Endothelial cell of umbilical vein (primary cell): ENCODE measurements at regions not wholly inside any gene's neighbourhood (a gene's known extent, or its start where the extent isn't known, plus 50 kb on each side); places are given as distances from the start of the nearest gene placed in this dataset.

Source experiments
- BruUV-seq: library from RNA; stranded (reverse); fragments of 400-500 nt; replicated peaks from 2 replicates; lab custom pipeline; 2021; lab: Mats Ljungman, UMichigan
- CTCF ChIA-PET: fragments of 300-600, 350-600 bp; sonication (Branson Sonifier 250); formaldehyde crosslinking; loops from one replicate; lab custom pipeline; 2021; ENCODE audit warnings: antibody characterized with exemption, inconsistent platforms; lab: Charles Lee
- POLR2A ChIA-PET: fragments of 300-600, 350-600 bp; sonication (Branson Sonifier 250); formaldehyde crosslinking; loops from one replicate; lab custom pipeline; 2021; ENCODE audit warnings: antibody characterized with exemption, inconsistent platforms; lab: Charles Lee
- DNase-seq: peaks from one replicate; pipeline ENCODE4 v3.0.0-alpha.2; 2011; ENCODE audit warnings: low read depth, low spot score
- FAIRE-seq: peaks from 2 replicates; lab custom pipeline; 2011; peaks lifted over from hg19 to GRCh38; lab: Jason Lieb, UNC
- H2AFZ ChIP-seq: 2 replicates; pipeline ENCODE4 v1.6.0; 2012; ENCODE audit warnings: low read depth, low read length, control low read depth, inconsistent platforms
- H3K27ac ChIP-seq: 2 replicates; pipeline ENCODE4 v1.5.1; 2011; ENCODE audit warnings: low read depth, mild to moderate bottlenecking, control low read depth, low read length, moderate library complexity; ENCODE audit not compliant: insufficient read depth
- H3K27me3 ChIP-seq, 2 experiments: 2 replicates each; pipeline versions ENCODE4 v1.6.0 to v1.6.1; 2011; ENCODE audit warnings: low read length in 2 of 2, mixed read lengths in 1 of 2; ENCODE audit not compliant: control insufficient read depth in 2 of 2, insufficient read depth in 2 of 2
- H3K36me3 ChIP-seq, 2 experiments: 2 replicates in 1 of 2; 3 replicates in 1 of 2; pipeline ENCODE4 v1.5.1; 2011; ENCODE audit warnings: low read length in 2 of 2, mild to moderate bottlenecking in 1 of 2, moderate library complexity in 1 of 2; ENCODE audit not compliant: control insufficient read depth in 2 of 2, insufficient read depth in 2 of 2; ENCODE audit errors: extremely low read depth in 1 of 2
- H3K4me1 ChIP-seq: 3 replicates; pipeline ENCODE4 v1.5.1; 2011; ENCODE audit warnings: mild to moderate bottlenecking, low read length; ENCODE audit not compliant: control insufficient read depth, insufficient read depth; ENCODE audit errors: extremely low read depth
- H3K4me2 ChIP-seq: 2 replicates; pipeline ENCODE4 v1.6.1; 2011; ENCODE audit warnings: low read length, control low read depth, mixed read lengths; ENCODE audit not compliant: insufficient read depth
- H3K4me3 ChIP-seq, 3 experiments: fragments of 200-600 bp in 1 of 3; sonication (generic), shearing (Covaris generic) in 1 of 3; replicated peaks in 1 of 3; 2 replicates each; pipeline ENCODE4 v1.5.1; 2011 to 2016; ENCODE audit warnings: control low read depth in 3 of 3, low read length in 3 of 3, mild to moderate bottlenecking in 2 of 3, inconsistent platforms in 1 of 3, low read depth in 1 of 3, moderate library complexity in 1 of 3; ENCODE audit not compliant: insufficient read depth in 1 of 3
- H3K79me2 ChIP-seq: 2 replicates; pipeline ENCODE4 v1.6.0; 2012; ENCODE audit warnings: low read length, inconsistent platforms; ENCODE audit not compliant: control insufficient read depth, insufficient read depth
- H3K9ac ChIP-seq: replicated peaks from 2 replicates; pipeline ENCODE3; 2011; ENCODE audit warnings: low read length, control low read depth; ENCODE audit not compliant: insufficient read depth; ENCODE audit errors: extremely low read depth
- H3K9me1 ChIP-seq: replicated peaks from 3 replicates; pipeline ENCODE4 v1.6.0; 2011; ENCODE audit warnings: mild to moderate bottlenecking, low read length; ENCODE audit not compliant: control insufficient read depth, insufficient read depth; ENCODE audit errors: extremely low read depth
- H3K9me3 ChIP-seq: replicated peaks from 2 replicates; pipeline ENCODE4 v1.5.1; 2012; ENCODE audit warnings: low read length, inconsistent platforms; ENCODE audit not compliant: control insufficient read depth, insufficient read depth
- H4K20me1 ChIP-seq: replicated peaks from 2 replicates; pipeline ENCODE3; 2011; ENCODE audit warnings: mild to moderate bottlenecking, low read length; ENCODE audit not compliant: control insufficient read depth, insufficient read depth; ENCODE audit errors: extremely low read depth
- EZH2 ChIP-seq: IDR thresholded peaks from 2 replicates; pipeline ENCODE4 v1.6.1; 2012; ENCODE audit warnings: borderline replicate concordance, low read depth, mild to moderate bottlenecking, moderate library complexity, low read length, inconsistent platforms; ENCODE audit not compliant: severe bottlenecking
- FOS ChIP-seq: IDR thresholded peaks from 2 replicates; pipeline ENCODE4 v1.6.1; 2011; ENCODE audit warnings: mild to moderate bottlenecking, low read length, moderate library complexity, borderline replicate concordance; ENCODE audit not compliant: insufficient read depth
- GATA2 ChIP-seq: IDR thresholded peaks from 2 replicates; pipeline ENCODE4 v1.7.0; 2011; ENCODE audit warnings: low read depth, mild to moderate bottlenecking, moderate library complexity, mixed read lengths, low read length; ENCODE audit not compliant: insufficient read length, insufficient read depth
- JUN ChIP-seq: IDR thresholded peaks from 2 replicates; pipeline ENCODE4 v1.6.1; 2011; ENCODE audit warnings: borderline replicate concordance, low read depth; ENCODE audit not compliant: insufficient read length, insufficient read depth
- MYC ChIP-seq: IDR thresholded peaks from one replicate; pipeline ENCODE4 v1.6.1; 2011; ENCODE audit warnings: mild to moderate bottlenecking, low read depth, low read length
- POLR2A ChIP-seq: IDR thresholded peaks from 2 replicates; pipeline ENCODE4 v1.6.1; 2012; ENCODE audit warnings: low read depth, mild to moderate bottlenecking, control low read depth, low read length
- POLR2AphosphoS5 ChIP-seq: IDR thresholded peaks from 2 replicates; pipeline ENCODE4 v1.6.1; 2012; ENCODE audit warnings: low read depth, mild to moderate bottlenecking, control low read depth, low read length, moderate library complexity; ENCODE audit not compliant: insufficient read depth
- dilution Hi-C: fragments of 300-500 bp; cut with MboI; formaldehyde crosslinking; loops from one replicate; pipeline ENCODE4 v1.15.0; 2019; ENCODE audit warnings: low sequenced_read_pairs; ENCODE audit not compliant: extremely low pct_ligation_motif_present
- intact Hi-C: fragments of 100-400 bp; cut with micrococcal nuclease; formaldehyde crosslinking; loops from one replicate; pipeline ENCODE4 v1.10.0; 2022
- TF ChIP-seq, protein P1 (sequence below): IDR thresholded peaks from 2 replicates; pipeline ENCODE4 v1.6.1; 2011; ENCODE audit not compliant: insufficient read depth, insufficient read length
- TF ChIP-seq, protein P2 (sequence below), 2 donors: IDR thresholded peaks; 1 replicate in 1 of 2; 2 replicates in 1 of 2; pipeline ENCODE4 v1.5.1; 2011; ENCODE audit warnings: low read length in 2 of 2, mild to moderate bottlenecking in 2 of 2, moderate library complexity in 2 of 2, control low read depth in 1 of 2, inconsistent platforms in 1 of 2, low read depth in 1 of 2; ENCODE audit not compliant: insufficient read depth in 1 of 2; ENCODE audit errors: extremely low read depth in 1 of 2

DNA sequence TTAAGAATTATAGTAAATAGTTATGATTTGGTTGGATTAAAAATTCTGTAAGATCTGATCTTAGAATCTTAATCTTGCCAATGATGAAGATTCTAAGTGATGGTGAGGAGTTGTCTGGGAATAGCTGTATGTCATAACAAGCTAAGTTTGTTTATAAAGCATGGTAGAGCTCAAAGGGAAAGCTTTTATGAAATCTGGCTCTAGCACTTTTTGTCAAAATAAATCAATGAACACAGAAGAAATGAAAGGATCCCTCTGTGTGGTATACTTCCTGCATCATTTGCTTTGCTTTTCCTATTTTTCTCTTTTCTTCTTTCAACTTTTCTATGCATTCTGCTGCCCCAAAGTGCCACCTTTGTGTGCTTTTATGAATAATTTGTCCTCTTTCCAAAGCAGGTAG is 193.5 kb upstream of the FAT1 start:
- Histone ChIP-seq H3K9me3 (no peaks in the 10 kb centered on the region), H3K27me3 (peaks cover 0 to 2% of the 10 kb centered on the region in 2 experiments), H4K20me1 (no peaks in the 10 kb centered on the region), H3K27ac (no peak overlapping the region), H3K9me1 (no peaks in the 10 kb centered on the region), H3K4me2 (no peak overlapping the region), H3K4me3 (no peak overlapping the region), H3K79me2 (no peaks in the 10 kb centered on the region), H3K36me3 (no peaks in the 10 kb centered on the region), H2AFZ (no peak overlapping the region), H3K9ac (no peak overlapping the region), H3K4me1 (no peaks in the 10 kb centered on the region)
- FAIRE-seq (no peak), DNase-seq (no peak)
- dilution Hi-C loops (no loop called here), intact Hi-C loops (no loop called here)
- BruUV-seq, result no TSS peak
- ChIA-PET POLR2A (no interaction called here), CTCF (no interaction called here)
- TF ChIP-seq POLR2A (no peak), EZH2 (no peak), MYC (no peak), POLR2AphosphoS5 (no peak), JUN (no peak), FOS (no peak), GATA2 (no peak)
- TF ChIP-seq, protein P1, sequence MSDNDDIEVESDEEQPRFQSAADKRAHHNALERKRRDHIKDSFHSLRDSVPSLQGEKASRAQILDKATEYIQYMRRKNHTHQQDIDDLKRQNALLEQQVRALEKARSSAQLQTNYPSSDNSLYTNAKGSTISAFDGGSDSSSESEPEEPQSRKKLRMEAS, result no peak
- TF ChIP-seq, protein P2, sequence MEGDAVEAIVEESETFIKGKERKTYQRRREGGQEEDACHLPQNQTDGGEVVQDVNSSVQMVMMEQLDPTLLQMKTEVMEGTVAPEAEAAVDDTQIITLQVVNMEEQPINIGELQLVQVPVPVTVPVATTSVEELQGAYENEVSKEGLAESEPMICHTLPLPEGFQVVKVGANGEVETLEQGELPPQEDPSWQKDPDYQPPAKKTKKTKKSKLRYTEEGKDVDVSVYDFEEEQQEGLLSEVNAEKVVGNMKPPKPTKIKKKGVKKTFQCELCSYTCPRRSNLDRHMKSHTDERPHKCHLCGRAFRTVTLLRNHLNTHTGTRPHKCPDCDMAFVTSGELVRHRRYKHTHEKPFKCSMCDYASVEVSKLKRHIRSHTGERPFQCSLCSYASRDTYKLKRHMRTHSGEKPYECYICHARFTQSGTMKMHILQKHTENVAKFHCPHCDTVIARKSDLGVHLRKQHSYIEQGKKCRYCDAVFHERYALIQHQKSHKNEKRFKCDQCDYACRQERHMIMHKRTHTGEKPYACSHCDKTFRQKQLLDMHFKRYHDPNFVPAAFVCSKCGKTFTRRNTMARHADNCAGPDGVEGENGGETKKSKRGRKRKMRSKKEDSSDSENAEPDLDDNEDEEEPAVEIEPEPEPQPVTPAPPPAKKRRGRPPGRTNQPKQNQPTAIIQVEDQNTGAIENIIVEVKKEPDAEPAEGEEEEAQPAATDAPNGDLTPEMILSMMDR (IDR thresholded peaks at IDR 0.05; ENCODE audit: extremely low read depth in 1 of 2, insufficient read depth in 1 of 2, low read depth in 1 of 2, low read length in 2 of 2), result no peak
